HL-60 (cell line): ENCODE measurements at regions not wholly inside any gene's neighbourhood (a gene's known extent, or its start where the extent isn't known, plus 50 kb on each side); places are given as distances from the start of the nearest gene placed in this dataset.
"Not testable (repeated sequence)": the region's sequence is repeated elsewhere in the genome, so short reads cannot be mapped to it uniquely, and the experiment has no call there.

Experiments used
- DNase-seq, 2 experiments: peaks; one replicate each; pipeline ENCODE4 v3.0.0-alpha.2; 2010 to 2020; ENCODE audit warnings: low read depth in 1 of 2, low spot score in 1 of 2
- H3K27ac ChIP-seq: fragments of 250-450 bp; sonication (Bioruptor Pico); replicated peaks from 2 replicates; pipeline ENCODE4 v1.5.1; 2020; ENCODE audit warnings: mild to moderate bottlenecking, moderate library complexity
- H3K27me3 ChIP-seq: fragments of 250-450 bp; sonication (Bioruptor Pico); 2 replicates; pipeline ENCODE4 v1.5.1; 2021; ENCODE audit warnings: mild to moderate bottlenecking, moderate library complexity; ENCODE audit not compliant: insufficient read depth, poor library complexity, severe bottlenecking
- H3K4me3 ChIP-seq: replicated peaks from 2 replicates; pipeline ENCODE4 v1.5.1; 2011; ENCODE audit warnings: mild to moderate bottlenecking, control low read depth, low read length; ENCODE audit not compliant: insufficient read depth
- GABPA ChIP-seq: IDR thresholded peaks from 2 replicates; pipeline ENCODE4 v1.6.1; 2012; ENCODE audit warnings: low read depth
- POLR2AphosphoS5 ChIP-seq: IDR thresholded peaks from 2 replicates; pipeline ENCODE4 v1.6.1; 2012; ENCODE audit warnings: low read depth
- TF ChIP-seq, protein P1 (sequence below): IDR thresholded peaks from 2 replicates; pipeline ENCODE4 v1.6.1; 2012; ENCODE audit warnings: low read depth; ENCODE audit not compliant: insufficient replicate concordance
- TF ChIP-seq, protein P2 (sequence below): IDR thresholded peaks from one replicate; pipeline ENCODE4 v1.5.1; 2011; ENCODE audit warnings: low read length, control low read depth, inconsistent platforms; ENCODE audit not compliant: insufficient read depth

DNA sequence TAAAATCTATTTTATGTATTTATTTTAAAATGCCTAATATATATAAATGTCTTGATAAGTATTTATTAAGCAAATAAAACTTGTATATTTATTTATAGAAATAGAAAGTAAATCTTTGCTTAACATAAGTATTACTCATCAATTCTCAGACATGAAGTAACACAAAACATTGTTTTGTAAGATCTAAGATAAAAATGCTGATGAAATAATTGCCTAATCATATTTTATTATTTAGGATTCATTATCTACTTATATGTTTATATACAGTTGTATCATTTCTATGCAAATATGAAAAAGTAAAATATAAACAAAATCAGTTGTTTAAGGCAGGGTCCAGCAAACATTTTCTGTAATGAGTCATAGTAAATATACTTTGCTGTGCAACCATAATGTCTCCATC, 507.8 kb upstream of the CNTN5 start:
- no peaks in the 10 kb centered on the region for H3K27me3 ChIP-seq
- DNase-seq: no peak
- H3K4me3 ChIP-seq: no peak overlapping the region
- TF ChIP-seq, protein P1, sequence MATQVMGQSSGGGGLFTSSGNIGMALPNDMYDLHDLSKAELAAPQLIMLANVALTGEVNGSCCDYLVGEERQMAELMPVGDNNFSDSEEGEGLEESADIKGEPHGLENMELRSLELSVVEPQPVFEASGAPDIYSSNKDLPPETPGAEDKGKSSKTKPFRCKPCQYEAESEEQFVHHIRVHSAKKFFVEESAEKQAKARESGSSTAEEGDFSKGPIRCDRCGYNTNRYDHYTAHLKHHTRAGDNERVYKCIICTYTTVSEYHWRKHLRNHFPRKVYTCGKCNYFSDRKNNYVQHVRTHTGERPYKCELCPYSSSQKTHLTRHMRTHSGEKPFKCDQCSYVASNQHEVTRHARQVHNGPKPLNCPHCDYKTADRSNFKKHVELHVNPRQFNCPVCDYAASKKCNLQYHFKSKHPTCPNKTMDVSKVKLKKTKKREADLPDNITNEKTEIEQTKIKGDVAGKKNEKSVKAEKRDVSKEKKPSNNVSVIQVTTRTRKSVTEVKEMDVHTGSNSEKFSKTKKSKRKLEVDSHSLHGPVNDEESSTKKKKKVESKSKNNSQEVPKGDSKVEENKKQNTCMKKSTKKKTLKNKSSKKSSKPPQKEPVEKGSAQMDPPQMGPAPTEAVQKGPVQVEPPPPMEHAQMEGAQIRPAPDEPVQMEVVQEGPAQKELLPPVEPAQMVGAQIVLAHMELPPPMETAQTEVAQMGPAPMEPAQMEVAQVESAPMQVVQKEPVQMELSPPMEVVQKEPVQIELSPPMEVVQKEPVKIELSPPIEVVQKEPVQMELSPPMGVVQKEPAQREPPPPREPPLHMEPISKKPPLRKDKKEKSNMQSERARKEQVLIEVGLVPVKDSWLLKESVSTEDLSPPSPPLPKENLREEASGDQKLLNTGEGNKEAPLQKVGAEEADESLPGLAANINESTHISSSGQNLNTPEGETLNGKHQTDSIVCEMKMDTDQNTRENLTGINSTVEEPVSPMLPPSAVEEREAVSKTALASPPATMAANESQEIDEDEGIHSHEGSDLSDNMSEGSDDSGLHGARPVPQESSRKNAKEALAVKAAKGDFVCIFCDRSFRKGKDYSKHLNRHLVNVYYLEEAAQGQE: no peak
- TF ChIP-seq POLR2AphosphoS5: no peak
- TF ChIP-seq, protein P2, sequence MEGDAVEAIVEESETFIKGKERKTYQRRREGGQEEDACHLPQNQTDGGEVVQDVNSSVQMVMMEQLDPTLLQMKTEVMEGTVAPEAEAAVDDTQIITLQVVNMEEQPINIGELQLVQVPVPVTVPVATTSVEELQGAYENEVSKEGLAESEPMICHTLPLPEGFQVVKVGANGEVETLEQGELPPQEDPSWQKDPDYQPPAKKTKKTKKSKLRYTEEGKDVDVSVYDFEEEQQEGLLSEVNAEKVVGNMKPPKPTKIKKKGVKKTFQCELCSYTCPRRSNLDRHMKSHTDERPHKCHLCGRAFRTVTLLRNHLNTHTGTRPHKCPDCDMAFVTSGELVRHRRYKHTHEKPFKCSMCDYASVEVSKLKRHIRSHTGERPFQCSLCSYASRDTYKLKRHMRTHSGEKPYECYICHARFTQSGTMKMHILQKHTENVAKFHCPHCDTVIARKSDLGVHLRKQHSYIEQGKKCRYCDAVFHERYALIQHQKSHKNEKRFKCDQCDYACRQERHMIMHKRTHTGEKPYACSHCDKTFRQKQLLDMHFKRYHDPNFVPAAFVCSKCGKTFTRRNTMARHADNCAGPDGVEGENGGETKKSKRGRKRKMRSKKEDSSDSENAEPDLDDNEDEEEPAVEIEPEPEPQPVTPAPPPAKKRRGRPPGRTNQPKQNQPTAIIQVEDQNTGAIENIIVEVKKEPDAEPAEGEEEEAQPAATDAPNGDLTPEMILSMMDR: no peak
- H3K27ac ChIP-seq: no peak overlapping the region

DNA sequence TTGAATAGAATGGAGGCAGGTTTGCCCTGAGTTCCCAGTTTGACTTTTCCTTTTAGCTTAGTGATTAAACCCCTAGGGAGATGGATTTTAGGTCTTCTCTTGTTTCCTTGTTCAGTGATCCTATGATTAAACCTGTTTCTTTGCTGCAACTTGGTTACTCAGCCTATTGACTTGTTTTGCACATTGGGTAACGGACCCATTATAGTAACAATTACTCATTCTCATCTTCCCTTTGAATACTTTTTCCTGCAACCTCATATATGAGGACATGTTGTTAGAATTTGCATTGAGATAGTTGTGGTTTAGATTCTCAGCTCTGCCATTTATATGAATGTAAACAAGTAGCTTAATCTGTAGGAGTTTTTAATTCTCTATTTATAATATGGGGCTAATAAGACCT, 489.2 kb upstream of the CNTN5 start:
- no peak overlapping the region for H3K27ac ChIP-seq
- no peaks in the 10 kb centered on the region for H3K27me3 ChIP-seq

DNA sequence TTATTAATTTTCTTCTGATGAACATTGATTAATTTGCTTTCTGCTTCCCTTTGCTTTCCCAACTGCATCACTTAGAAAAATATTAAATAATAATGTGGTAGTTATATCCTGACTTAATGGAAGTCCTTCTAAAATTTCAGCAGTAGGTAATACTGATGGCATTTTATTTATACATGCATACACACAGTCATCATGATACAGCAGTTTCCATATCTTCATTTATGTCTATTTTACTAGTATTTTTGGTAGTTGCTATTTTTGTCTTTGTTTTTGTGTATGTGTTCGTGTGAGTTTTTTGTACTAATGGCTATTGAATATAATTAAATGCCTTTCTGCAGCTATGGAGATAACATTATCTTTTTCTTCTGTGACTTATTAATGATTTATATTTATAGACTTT, 484.7 kb upstream of the CNTN5 start:
- Histone ChIP-seq H3K27me3 (no peaks in the 10 kb centered on the region), H3K4me3 (no peak overlapping the region), H3K27ac (no peak overlapping the region)
- DNase-seq: no peak
- TF ChIP-seq, protein P2: no peak

More for the DNA sequence above, 489.2 kb upstream of the CNTN5 start:
- DNase-seq: no peak
- no peak overlapping the region for H3K4me3 ChIP-seq
- TF ChIP-seq, protein P2: no peak
- TF ChIP-seq, protein P1: no peak
- TF ChIP-seq POLR2AphosphoS5 (no peak), GABPA (no peak)

DNA sequence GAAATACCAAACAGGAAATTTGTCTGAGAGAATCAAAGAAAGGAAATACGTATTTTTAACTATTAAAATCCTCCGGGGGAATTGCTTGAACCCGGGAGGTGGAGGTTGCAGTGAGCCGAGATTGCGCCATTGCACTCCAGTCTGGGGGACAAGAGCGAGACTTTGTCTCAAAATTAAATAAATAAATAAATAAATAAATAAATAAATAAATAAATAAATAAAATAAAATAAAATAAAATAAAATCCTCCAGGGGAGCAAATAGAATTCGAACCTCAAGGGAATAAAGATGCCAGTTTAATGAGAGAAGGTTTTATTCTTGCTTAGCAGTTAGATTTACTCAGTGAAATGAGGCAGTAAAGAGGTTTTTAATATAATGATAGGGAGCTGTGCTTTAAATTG, 482.4 kb upstream of the CNTN5 start:
- not testable (repeated sequence) for H3K27me3 ChIP-seq, DNase-seq, H3K27ac ChIP-seq, H3K4me3 ChIP-seq
